GM23338 (cell line): ENCODE measurements at regions not wholly inside any gene's neighbourhood (a gene's known extent, or its start where the extent isn't known, plus 50 kb on each side); places are given as distances from the start of the nearest gene placed in this dataset.

ENCODE experiments used
- CREB1 ChIP-seq: fragments of 250-450 bp; sonication (Bioruptor Pico); IDR thresholded peaks from 2 replicates; pipeline ENCODE4 v1.5.0; 2020; ENCODE audit warnings: low read depth, mild to moderate bottlenecking, moderate library complexity
- EZH2 ChIP-seq: fragments of 200-600 bp; sonication (generic); IDR thresholded peaks from one replicate; pipeline ENCODE4 v1.8.0; 2017; ENCODE audit warnings: antibody characterized with exemption, mild to moderate bottlenecking, low read depth; ENCODE audit not compliant: unreplicated experiment
- EZH2phosphoT487 ChIP-seq: fragments of 200-600 bp; sonication (generic); IDR thresholded peaks from one replicate; pipeline ENCODE4 v1.8.1; 2018; ENCODE audit warnings: antibody characterized with exemption; ENCODE audit not compliant: unreplicated experiment
- JUNB ChIP-seq: IDR thresholded peaks from one replicate; pipeline ENCODE4 v1.6.1; 2016; ENCODE audit warnings: antibody characterized with exemption; ENCODE audit not compliant: unreplicated experiment
- NANOG ChIP-seq: IDR thresholded peaks from 2 replicates; pipeline ENCODE4 v1.6.1; 2016; ENCODE audit warnings: antibody characterized with exemption, borderline replicate concordance
- POLR2AphosphoS5 ChIP-seq: IDR thresholded peaks from 2 replicates; pipeline ENCODE4 v1.6.1; 2016; ENCODE audit warnings: antibody characterized with exemption, low read depth
- STAT1 ChIP-seq: IDR thresholded peaks from one replicate; pipeline ENCODE4 v1.6.1; 2016; ENCODE audit warnings: antibody characterized with exemption; ENCODE audit not compliant: unreplicated experiment
- ZNF114 ChIP-seq: fragments of 250-450 bp; sonication (Bioruptor Pico); IDR thresholded peaks from 2 replicates; pipeline ENCODE4 v1.5.0; 2020; ENCODE audit warnings: mild to moderate bottlenecking, moderate library complexity
- ZNF331 ChIP-seq: fragments of 250-450 bp; sonication (Bioruptor Pico); IDR thresholded peaks from 2 replicates; pipeline ENCODE4 v1.5.0; 2020; ENCODE audit warnings: low read depth, mild to moderate bottlenecking, moderate library complexity
- TF ChIP-seq, protein P1 (sequence below), 2 experiments: fragments of 200-600 bp in 1 of 2; sonication (generic) in 1 of 2; conservative IDR thresholded peaks; 2 replicates each; pipeline versions ENCODE4 v1.5.1 to v1.6.1; 2016 to 2017; ENCODE audit warnings: antibody characterized with exemption in 2 of 2, low read depth in 2 of 2, mild to moderate bottlenecking in 2 of 2, moderate library complexity in 1 of 2
- TF ChIP-seq, protein P2 (sequence below): IDR thresholded peaks from one replicate; pipeline ENCODE4 v1.6.1; 2018; ENCODE audit warnings: antibody characterized with exemption; ENCODE audit not compliant: unreplicated experiment
- TF ChIP-seq, protein P3 (sequence below): IDR thresholded peaks from 2 replicates; pipeline ENCODE4 v1.6.1; 2016; ENCODE audit warnings: antibody characterized with exemption

DNA sequence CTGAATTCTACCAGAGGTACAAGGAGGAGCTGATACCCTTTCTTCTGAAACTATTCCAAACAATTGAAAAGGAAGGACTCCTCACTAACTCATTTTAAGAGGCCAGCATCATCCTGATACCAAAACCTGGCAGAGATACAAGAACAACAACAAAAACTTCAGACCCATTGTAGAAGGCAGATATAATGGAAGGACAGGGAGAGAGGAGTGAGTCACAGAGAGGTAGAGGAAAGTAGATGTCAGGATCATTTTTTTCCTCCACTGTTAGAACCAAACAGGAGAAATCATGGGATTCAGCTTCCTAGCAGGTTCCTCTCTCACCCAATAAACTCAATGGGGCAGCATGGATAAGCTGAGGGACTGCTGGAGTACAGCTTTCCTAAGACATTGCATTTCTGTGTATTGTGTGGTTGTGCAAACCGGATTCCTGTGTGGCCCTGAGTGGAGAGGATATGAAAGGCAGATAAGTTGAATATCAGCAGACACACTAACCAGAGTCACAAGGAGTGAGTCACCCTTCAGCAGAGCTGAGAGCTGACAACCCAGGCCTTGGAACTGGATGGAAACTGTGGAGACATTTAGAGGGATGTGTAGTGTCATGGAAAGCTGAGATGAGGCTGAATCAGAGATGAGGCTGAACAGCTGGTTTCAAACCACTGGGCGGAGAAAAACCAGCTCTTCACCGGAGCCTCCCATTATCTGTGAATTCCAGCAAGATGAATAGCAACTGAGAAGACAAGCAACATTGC lies 60.9 kb upstream of the MMADHC start:
- TF ChIP-seq EZH2phosphoT487: no peak
- TF ChIP-seq POLR2AphosphoS5: no peak
- TF ChIP-seq, protein P1, sequence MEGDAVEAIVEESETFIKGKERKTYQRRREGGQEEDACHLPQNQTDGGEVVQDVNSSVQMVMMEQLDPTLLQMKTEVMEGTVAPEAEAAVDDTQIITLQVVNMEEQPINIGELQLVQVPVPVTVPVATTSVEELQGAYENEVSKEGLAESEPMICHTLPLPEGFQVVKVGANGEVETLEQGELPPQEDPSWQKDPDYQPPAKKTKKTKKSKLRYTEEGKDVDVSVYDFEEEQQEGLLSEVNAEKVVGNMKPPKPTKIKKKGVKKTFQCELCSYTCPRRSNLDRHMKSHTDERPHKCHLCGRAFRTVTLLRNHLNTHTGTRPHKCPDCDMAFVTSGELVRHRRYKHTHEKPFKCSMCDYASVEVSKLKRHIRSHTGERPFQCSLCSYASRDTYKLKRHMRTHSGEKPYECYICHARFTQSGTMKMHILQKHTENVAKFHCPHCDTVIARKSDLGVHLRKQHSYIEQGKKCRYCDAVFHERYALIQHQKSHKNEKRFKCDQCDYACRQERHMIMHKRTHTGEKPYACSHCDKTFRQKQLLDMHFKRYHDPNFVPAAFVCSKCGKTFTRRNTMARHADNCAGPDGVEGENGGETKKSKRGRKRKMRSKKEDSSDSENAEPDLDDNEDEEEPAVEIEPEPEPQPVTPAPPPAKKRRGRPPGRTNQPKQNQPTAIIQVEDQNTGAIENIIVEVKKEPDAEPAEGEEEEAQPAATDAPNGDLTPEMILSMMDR (conservative IDR thresholded peaks at IDR 0.05; ENCODE audit: low read depth in 2 of 2): no peak
- no peak for TF ChIP-seq EZH2
- no peak for TF ChIP-seq CREB1
- no peak for TF ChIP-seq NANOG
- TF ChIP-seq, protein P2, sequence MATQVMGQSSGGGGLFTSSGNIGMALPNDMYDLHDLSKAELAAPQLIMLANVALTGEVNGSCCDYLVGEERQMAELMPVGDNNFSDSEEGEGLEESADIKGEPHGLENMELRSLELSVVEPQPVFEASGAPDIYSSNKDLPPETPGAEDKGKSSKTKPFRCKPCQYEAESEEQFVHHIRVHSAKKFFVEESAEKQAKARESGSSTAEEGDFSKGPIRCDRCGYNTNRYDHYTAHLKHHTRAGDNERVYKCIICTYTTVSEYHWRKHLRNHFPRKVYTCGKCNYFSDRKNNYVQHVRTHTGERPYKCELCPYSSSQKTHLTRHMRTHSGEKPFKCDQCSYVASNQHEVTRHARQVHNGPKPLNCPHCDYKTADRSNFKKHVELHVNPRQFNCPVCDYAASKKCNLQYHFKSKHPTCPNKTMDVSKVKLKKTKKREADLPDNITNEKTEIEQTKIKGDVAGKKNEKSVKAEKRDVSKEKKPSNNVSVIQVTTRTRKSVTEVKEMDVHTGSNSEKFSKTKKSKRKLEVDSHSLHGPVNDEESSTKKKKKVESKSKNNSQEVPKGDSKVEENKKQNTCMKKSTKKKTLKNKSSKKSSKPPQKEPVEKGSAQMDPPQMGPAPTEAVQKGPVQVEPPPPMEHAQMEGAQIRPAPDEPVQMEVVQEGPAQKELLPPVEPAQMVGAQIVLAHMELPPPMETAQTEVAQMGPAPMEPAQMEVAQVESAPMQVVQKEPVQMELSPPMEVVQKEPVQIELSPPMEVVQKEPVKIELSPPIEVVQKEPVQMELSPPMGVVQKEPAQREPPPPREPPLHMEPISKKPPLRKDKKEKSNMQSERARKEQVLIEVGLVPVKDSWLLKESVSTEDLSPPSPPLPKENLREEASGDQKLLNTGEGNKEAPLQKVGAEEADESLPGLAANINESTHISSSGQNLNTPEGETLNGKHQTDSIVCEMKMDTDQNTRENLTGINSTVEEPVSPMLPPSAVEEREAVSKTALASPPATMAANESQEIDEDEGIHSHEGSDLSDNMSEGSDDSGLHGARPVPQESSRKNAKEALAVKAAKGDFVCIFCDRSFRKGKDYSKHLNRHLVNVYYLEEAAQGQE: no peak
- TF ChIP-seq JUNB: no peak
- no peak for TF ChIP-seq STAT1
- TF ChIP-seq, protein P3, sequence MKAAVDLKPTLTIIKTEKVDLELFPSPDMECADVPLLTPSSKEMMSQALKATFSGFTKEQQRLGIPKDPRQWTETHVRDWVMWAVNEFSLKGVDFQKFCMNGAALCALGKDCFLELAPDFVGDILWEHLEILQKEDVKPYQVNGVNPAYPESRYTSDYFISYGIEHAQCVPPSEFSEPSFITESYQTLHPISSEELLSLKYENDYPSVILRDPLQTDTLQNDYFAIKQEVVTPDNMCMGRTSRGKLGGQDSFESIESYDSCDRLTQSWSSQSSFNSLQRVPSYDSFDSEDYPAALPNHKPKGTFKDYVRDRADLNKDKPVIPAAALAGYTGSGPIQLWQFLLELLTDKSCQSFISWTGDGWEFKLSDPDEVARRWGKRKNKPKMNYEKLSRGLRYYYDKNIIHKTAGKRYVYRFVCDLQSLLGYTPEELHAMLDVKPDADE: no peak
- TF ChIP-seq ZNF114 (CRISPR knock-in tag): no peak
- no peak for TF ChIP-seq ZNF331 (CRISPR knock-in tag)
